ENCODE measurements at regions not wholly inside any gene's neighbourhood (a gene's known extent, or its start where the extent isn't known, plus 50 kb on each side); places are given as distances from the start of the nearest gene placed in this dataset.

DNA sequence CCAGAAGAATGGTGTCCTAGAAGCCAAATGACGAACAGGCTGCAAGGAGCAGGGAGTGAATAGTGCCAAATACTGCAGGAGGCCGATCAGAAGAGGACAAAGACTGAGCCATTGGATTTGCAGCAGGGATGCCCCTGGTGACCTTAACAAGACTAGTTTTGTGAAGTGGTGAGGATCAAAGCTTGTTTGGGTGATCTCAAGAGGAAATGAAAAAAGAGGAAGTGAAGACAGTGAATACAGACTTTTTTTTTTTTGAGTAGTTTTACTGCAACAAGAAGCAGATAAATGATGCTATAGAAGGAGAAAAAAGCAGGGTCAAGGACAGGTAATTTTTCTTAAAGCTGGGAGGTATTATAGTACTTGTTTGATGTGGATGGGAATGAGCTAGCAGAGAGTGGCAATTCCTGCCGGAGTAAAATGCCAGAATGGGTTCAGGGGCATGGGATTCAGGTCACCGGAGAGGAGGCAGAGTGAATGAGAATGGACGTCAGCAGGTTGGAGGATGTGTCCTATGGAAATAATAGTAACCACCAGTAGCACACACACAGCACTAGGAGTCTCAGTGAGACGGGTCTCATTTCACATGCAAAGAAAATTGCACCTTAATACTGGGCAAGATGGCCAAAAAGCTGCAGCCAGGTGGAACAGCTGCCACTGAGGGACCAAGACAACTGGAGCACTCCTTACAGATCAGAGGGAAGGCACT, 345.8 kb upstream of the CCDC196 start:
- Histone ChIP-seq H3K36me3 (ENCODE audit: insufficient read depth, low read length) (no peaks in the 10 kb centered on the region), H3K27ac (ENCODE audit: low read depth, low read length) (no peak overlapping the region)
- WGBS: 89% methylated on average over 5 of the region's 6 CpGs

GRCh38 chr14:66140963-66141362, 345.2 kb upstream of the CCDC196 start:
- 0 out of 2 replicates have a peak, but pooled peaks cover 5% of the 10 kb centered on the region for H3K4me1 ChIP-seq (ENCODE audit: insufficient read depth, low read length)

More for the DNA sequence above, 345.8 kb upstream of the CCDC196 start:
- H3K4me3 ChIP-seq (ENCODE audit: low read length): no peak overlapping the region
- H3K27me3 ChIP-seq (ENCODE audit: insufficient read depth, low read length): no peaks in the 10 kb centered on the region
- 0 out of 2 replicates have a peak, but pooled peaks cover 5% of the 10 kb centered on the region for H3K4me1 ChIP-seq (ENCODE audit: insufficient read depth, low read length)
- no peak overlapping the region for H3K9ac ChIP-seq (ENCODE audit: low read depth, low read length)
- H3K9me3 ChIP-seq (ENCODE audit: insufficient read depth, low read depth, low read length): no peaks in the 10 kb centered on the region

GRCh38 chr14:66141733-66142132, 344.4 kb upstream of the CCDC196 start:
- 95% methylated on average over 2 of the region's 2 CpGs for WGBS
- Histone ChIP-seq H3K4me1 (ENCODE audit: insufficient read depth, low read length) (0 out of 2 replicates have a peak, but pooled peaks cover 5% of the 10 kb centered on the region), H3K36me3 (ENCODE audit: insufficient read depth, low read length) (no peaks in the 10 kb centered on the region), H3K9ac (ENCODE audit: low read depth, low read length) (no peak overlapping the region), H3K9me3 (ENCODE audit: insufficient read depth, low read depth, low read length) (no peaks in the 10 kb centered on the region), H3K27me3 (ENCODE audit: insufficient read depth, low read length) (no peaks in the 10 kb centered on the region), H3K27ac (ENCODE audit: low read depth, low read length) (no peak overlapping the region), H3K4me3 (ENCODE audit: low read length) (no peak overlapping the region)

More at GRCh38 chr14:66140963-66141362, 345.2 kb upstream of the CCDC196 start:
- no peak overlapping the region for H3K27ac ChIP-seq (ENCODE audit: low read depth, low read length)
- H3K9ac ChIP-seq (ENCODE audit: low read depth, low read length): no peak overlapping the region
- WGBS: 98% methylated on average over 3 of the region's 3 CpGs
- H3K9me3 ChIP-seq (ENCODE audit: insufficient read depth, low read depth, low read length): no peaks in the 10 kb centered on the region
- H3K4me3 ChIP-seq (ENCODE audit: low read length): no peak overlapping the region
- H3K27me3 ChIP-seq (ENCODE audit: insufficient read depth, low read length): no peaks in the 10 kb centered on the region
- H3K36me3 ChIP-seq (ENCODE audit: insufficient read depth, low read length): no peaks in the 10 kb centered on the region

- Histone ChIP-seq H3K27ac (ENCODE audit: low read depth, low read length) (no peak overlapping the region), H3K36me3 (ENCODE audit: insufficient read depth, low read length) (no peaks in the 10 kb centered on the region), H3K9me3 (ENCODE audit: insufficient read depth, low read depth, low read length) (no peaks in the 10 kb centered on the region), H3K4me3 (ENCODE audit: low read length) (no peak overlapping the region), H3K4me1 (ENCODE audit: insufficient read depth, low read length) (0 out of 2 replicates have a peak, but pooled peaks cover 5% of the 10 kb centered on the region), H3K9ac (ENCODE audit: low read depth, low read length) (no peak overlapping the region), H3K27me3 (ENCODE audit: insufficient read depth, low read length) (no peaks in the 10 kb centered on the region)
- 87% methylated on average over 6 of the region's 6 CpGs for WGBS
Observed at GRCh38 chr14:66143387-66144112, 342.6 kb upstream of the CCDC196 start.

- Histone ChIP-seq H3K9me3 (ENCODE audit: insufficient read depth, low read depth, low read length) (no peaks in the 10 kb centered on the region), H3K9ac (ENCODE audit: low read depth, low read length) (no peak overlapping the region), H3K4me3 (ENCODE audit: low read length) (no peak overlapping the region), H3K27me3 (ENCODE audit: insufficient read depth, low read length) (no peaks in the 10 kb centered on the region), H3K4me1 (ENCODE audit: insufficient read depth, low read length) (no peaks in the 10 kb centered on the region), H3K27ac (ENCODE audit: low read depth, low read length) (no peak overlapping the region), H3K36me3 (ENCODE audit: insufficient read depth, low read length) (no peaks in the 10 kb centered on the region)
Observed at GRCh38 chr14:66152302-66152701, 333.9 kb upstream of the CCDC196 start.

DNA sequence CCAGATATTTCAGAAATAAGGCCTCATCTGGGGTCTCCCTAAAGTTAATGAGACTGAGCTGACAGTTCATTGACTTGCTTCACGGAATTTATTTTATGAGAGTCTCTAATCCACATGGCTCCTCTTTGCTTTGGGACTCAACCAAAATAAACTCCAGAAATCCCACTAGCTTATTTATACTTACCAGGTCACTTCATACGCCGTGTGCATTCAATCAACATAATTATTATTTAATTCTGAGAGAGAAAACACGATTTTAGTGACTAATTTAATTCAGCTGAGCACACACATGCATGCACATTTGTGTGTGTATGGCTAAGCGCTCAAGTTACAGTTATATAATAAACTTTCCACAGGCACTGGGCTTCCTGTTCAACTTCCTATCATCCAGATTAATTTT, 333.4 kb upstream of the CCDC196 start:
- Histone ChIP-seq H3K27ac (ENCODE audit: low read depth, low read length) (no peak overlapping the region), H3K9ac (ENCODE audit: low read depth, low read length) (no peak overlapping the region), H3K4me3 (ENCODE audit: low read length) (no peak overlapping the region), H3K36me3 (ENCODE audit: insufficient read depth, low read length) (no peaks in the 10 kb centered on the region), H3K9me3 (ENCODE audit: insufficient read depth, low read depth, low read length) (no peaks in the 10 kb centered on the region), H3K4me1 (ENCODE audit: insufficient read depth, low read length) (no peaks in the 10 kb centered on the region), H3K27me3 (ENCODE audit: insufficient read depth, low read length) (no peaks in the 10 kb centered on the region)
- 100% methylated on average over 3 of the region's 5 CpGs for WGBS

- no peaks in the 10 kb centered on the region for H3K36me3 ChIP-seq (ENCODE audit: insufficient read depth, low read length)
- no peaks in the 10 kb centered on the region for H3K9me3 ChIP-seq (ENCODE audit: insufficient read depth, low read depth, low read length)
- H3K9ac ChIP-seq (ENCODE audit: low read depth, low read length): no peak overlapping the region
- H3K27me3 ChIP-seq (ENCODE audit: insufficient read depth, low read length): no peaks in the 10 kb centered on the region
- H3K4me1 ChIP-seq (ENCODE audit: insufficient read depth, low read length): no peaks in the 10 kb centered on the region
- no peak overlapping the region for H3K4me3 ChIP-seq (ENCODE audit: low read length)
- no peak overlapping the region for H3K27ac ChIP-seq (ENCODE audit: low read depth, low read length)
- WGBS: 96% methylated on average over 3 of the region's 3 CpGs
Observed at GRCh38 chr14:66163023-66163422, 323.1 kb upstream of the CCDC196 start.

GRCh38 chr14:66165337-66165736, 320.8 kb upstream of the CCDC196 start:
- no peak overlapping the region for H3K4me3 ChIP-seq (ENCODE audit: low read length)
- no peak overlapping the region for H3K27ac ChIP-seq (ENCODE audit: low read depth, low read length)
- H3K9me3 ChIP-seq (ENCODE audit: insufficient read depth, low read depth, low read length): no peaks in the 10 kb centered on the region
- WGBS: 95% methylated on average over 3 of the region's 3 CpGs
- no peaks in the 10 kb centered on the region for H3K4me1 ChIP-seq (ENCODE audit: insufficient read depth, low read length)
- no peaks in the 10 kb centered on the region for H3K36me3 ChIP-seq (ENCODE audit: insufficient read depth, low read length)
- H3K9ac ChIP-seq (ENCODE audit: low read depth, low read length): no peak overlapping the region
- H3K27me3 ChIP-seq (ENCODE audit: insufficient read depth, low read length): no peaks in the 10 kb centered on the region

DNA sequence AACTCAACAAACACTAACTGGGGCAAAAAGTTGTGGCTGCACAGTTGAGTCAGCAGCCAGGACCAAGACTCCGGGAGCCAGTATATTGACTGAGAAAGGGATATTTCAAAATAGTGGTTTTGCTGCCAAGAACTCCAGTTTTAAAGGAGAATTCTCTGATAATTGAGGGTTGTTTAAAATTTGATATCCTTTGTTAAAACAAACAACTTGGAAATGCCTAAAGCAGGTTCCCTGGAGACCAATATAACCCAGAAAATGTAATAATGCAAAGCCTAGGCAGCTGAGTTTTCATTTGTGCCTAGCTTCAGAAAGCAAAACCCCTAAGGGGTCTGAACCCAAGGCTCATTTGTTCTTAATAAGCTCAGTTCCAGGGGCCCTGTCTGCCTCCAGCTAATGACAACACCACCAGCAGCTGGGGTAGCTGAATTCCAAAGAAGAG, 311.7 kb upstream of the CCDC196 start:
- H3K27me3 ChIP-seq (ENCODE audit: insufficient read depth, low read length): no peaks in the 10 kb centered on the region
- H3K4me3 ChIP-seq (ENCODE audit: low read length): no peak overlapping the region
- no peak overlapping the region for H3K27ac ChIP-seq (ENCODE audit: low read depth, low read length)
- no peak overlapping the region for H3K9ac ChIP-seq (ENCODE audit: low read depth, low read length)
- no peaks in the 10 kb centered on the region for H3K4me1 ChIP-seq (ENCODE audit: insufficient read depth, low read length)
- peaks cover 8% of the 10 kb centered on the region; the same call in 1 of the 2 replicates for H3K9me3 ChIP-seq (ENCODE audit: insufficient read depth, low read depth, low read length)
- H3K36me3 ChIP-seq (ENCODE audit: insufficient read depth, low read length): no peaks in the 10 kb centered on the region
- WGBS: 97% methylated on average over 1 of the region's 1 CpG

DNA sequence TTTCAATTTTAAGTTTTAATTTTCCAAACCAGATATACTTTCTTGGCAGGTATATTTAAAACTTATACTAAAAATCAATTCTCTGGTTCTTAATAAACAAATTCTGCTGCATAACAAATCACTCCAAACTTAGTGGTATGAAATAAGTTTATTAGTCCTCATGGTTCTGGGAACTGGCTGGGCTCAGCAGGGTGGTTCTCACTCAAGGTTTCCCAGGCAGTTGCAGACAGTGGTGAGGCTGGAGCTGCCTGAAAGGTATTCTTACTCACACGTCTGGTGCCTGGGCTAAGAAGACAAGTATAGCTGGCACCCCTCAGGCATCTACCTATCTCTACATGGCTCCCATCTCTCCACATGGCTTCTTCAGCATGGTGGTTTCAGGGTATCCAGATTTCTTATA, 308.2 kb upstream of the CCDC196 start:
- H3K4me1 ChIP-seq (ENCODE audit: insufficient read depth, low read length): no peaks in the 10 kb centered on the region
- H3K9me3 ChIP-seq (ENCODE audit: insufficient read depth, low read depth, low read length): peaks cover 8% of the 10 kb centered on the region; the same call in 1 of the 2 replicates
- H3K36me3 ChIP-seq (ENCODE audit: insufficient read depth, low read length): no peaks in the 10 kb centered on the region
- H3K4me3 ChIP-seq (ENCODE audit: low read length): no peak overlapping the region
- no peaks in the 10 kb centered on the region for H3K27me3 ChIP-seq (ENCODE audit: insufficient read depth, low read length)
- 93% methylated on average over 1 of the region's 1 CpG for WGBS
- H3K27ac ChIP-seq (ENCODE audit: low read depth, low read length): no peak overlapping the region
- H3K9ac ChIP-seq (ENCODE audit: low read depth, low read length): no peak overlapping the region

GRCh38 chr14:66196670-66197069, 289.5 kb upstream of the CCDC196 start:
- no peaks in the 10 kb centered on the region for H3K4me1 ChIP-seq (ENCODE audit: insufficient read depth, low read length)
- no peaks in the 10 kb centered on the region for H3K27me3 ChIP-seq (ENCODE audit: insufficient read depth, low read length)
- H3K36me3 ChIP-seq (ENCODE audit: insufficient read depth, low read length): no peaks in the 10 kb centered on the region
- peaks cover 9% of the 10 kb centered on the region; the same call in 1 of the 2 replicates for H3K9me3 ChIP-seq (ENCODE audit: insufficient read depth, low read depth, low read length)
- WGBS: 94% methylated on average over 1 of the region's 1 CpG
- no peak overlapping the region for H3K27ac ChIP-seq (ENCODE audit: low read depth, low read length)
- H3K9ac ChIP-seq (ENCODE audit: low read depth, low read length): no peak overlapping the region
- no peak overlapping the region for H3K4me3 ChIP-seq (ENCODE audit: low read length)

All from HUES64 (cell line).